ENCODE measurements at regions not wholly inside any gene's neighbourhood (a gene's known extent, or its start where the extent isn't known, plus 50 kb on each side); places are given as distances from the start of the nearest gene placed in this dataset.
A peak's percentile ranks its signal among the peaks of the same experiment; 100 is the strongest.

DNA sequence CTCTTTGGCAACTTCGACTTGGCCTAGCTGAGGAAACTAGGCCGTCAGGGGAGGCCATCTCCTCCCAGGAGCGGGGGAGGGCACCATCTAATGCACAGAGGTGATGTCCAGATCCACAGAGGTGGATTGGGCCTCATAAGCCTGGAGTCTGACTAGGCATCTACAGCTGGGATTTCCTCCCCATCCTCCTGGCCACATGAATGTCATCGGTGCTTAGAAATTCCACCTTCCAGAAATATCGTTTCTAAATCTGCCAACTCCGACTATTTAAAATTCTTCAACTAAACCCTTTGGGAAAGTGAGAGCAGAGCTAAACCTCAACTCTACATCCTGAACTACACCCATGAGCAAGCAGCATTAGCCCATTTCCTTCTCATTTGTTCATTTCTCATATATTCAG, 118.7 kb downstream of the WNT5A start:
- H3K9ac ChIP-seq (ENCODE audit: low read length), result no peak overlapping the region
- H4K20me1 ChIP-seq (ENCODE audit: low read length), result no peaks in the 10 kb centered on the region
- no peaks in the 10 kb centered on the region for H3K79me2 ChIP-seq (ENCODE audit: low read length)
- no peaks in the 10 kb centered on the region for H3K4me1 ChIP-seq (ENCODE audit: insufficient read depth, low read length)
- no peaks in the 10 kb centered on the region for H3K9me3 ChIP-seq (ENCODE audit: low read length)
- H3K9me2 ChIP-seq (replicated peaks; ENCODE audit: low read length), result no peaks in the 10 kb centered on the region
- ATAC-seq (no peak), DNase-seq (no peak)
- intact Hi-C loops (cut with micrococcal nuclease), result no loop called here
- no peak overlapping the region for H3K27ac ChIP-seq (ENCODE audit: low read length)
- H3K4me3 ChIP-seq (ENCODE audit: low read length), result no peak overlapping the region
- ChIA-PET CTCF (no interaction called here), POLR2A (ENCODE audit: unreplicated experiment) (no interaction called here)
- BruUV-seq (replicated peaks), result no TSS peak
- H3F3A ChIP-seq (ENCODE audit: low read length, unreplicated experiment), result no peaks in the 10 kb centered on the region
- no peaks in the 10 kb centered on the region for H3K36me3 ChIP-seq (ENCODE audit: low read depth, low read length)
- H2AFZ ChIP-seq (ENCODE audit: low read length), result no peak overlapping the region
- H3K27me3 ChIP-seq (ENCODE audit: low read length), result no peaks in the 10 kb centered on the region
- no peak overlapping the region for H3K4me2 ChIP-seq (ENCODE audit: low read length)
- no peak for TF ChIP-seq CTCF (conservative IDR thresholded peaks at IDR 0.05; ENCODE audit: low read depth, low read length)
- TF ChIP-seq EZH2phosphoT487 (IDR thresholded peaks at IDR 0.05; ENCODE audit: borderline replicate concordance, low read length), result no peak
- TF ChIP-seq EZH2 (IDR thresholded peaks at IDR 0.05; ENCODE audit: low read length, unreplicated experiment), result no peak

DNA sequence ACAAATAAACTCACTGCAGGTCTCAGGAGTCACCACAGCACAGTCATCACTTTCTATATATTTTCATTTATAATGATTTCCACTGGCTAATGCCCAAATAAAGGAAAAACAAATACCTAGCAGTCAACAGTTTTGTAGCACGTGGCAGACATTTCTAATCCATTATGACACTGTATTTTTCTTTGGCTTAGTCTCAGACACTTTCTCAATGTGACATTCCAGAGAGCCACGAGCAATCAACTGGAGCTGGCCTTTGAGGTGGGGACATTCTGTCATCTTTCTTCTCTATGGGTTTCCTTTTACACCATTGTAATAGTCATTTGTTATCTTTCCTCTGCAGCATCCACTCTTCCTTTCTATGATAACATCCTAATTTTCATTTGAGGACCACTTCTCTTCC, 119.7 kb downstream of the WNT5A start:
- no peak for DNase-seq
- no peak overlapping the region for H2AFZ ChIP-seq (ENCODE audit: low read length)
- H3K27ac ChIP-seq (ENCODE audit: low read length), result no peak overlapping the region
- CTCF ChIA-PET, result no interaction called here
- no peak overlapping the region for H3K4me3 ChIP-seq (ENCODE audit: low read length)
- intact Hi-C loops (cut with micrococcal nuclease), result no loop called here
- no peak for TF ChIP-seq CTCF (conservative IDR thresholded peaks at IDR 0.05; ENCODE audit: low read depth, low read length)
- no peak for TF ChIP-seq EZH2 (IDR thresholded peaks at IDR 0.05; ENCODE audit: low read length, unreplicated experiment)
- TF ChIP-seq EZH2phosphoT487 (IDR thresholded peaks at IDR 0.05; ENCODE audit: borderline replicate concordance, low read length), result no peak
- H3K4me1 ChIP-seq (ENCODE audit: insufficient read depth, low read length), result peaks cover 6% of the 10 kb centered on the region
- no peaks in the 10 kb centered on the region for H3K79me2 ChIP-seq (ENCODE audit: low read length)
- ATAC-seq, result no peak
- H3K9me2 ChIP-seq (replicated peaks; ENCODE audit: low read length), result no peaks in the 10 kb centered on the region
- no peaks in the 10 kb centered on the region for H3K9me3 ChIP-seq (ENCODE audit: low read length)
- no peaks in the 10 kb centered on the region for H4K20me1 ChIP-seq (ENCODE audit: low read length)
- POLR2A ChIA-PET (ENCODE audit: unreplicated experiment), result no interaction called here
- H3K4me2 ChIP-seq (ENCODE audit: low read length), result no peak overlapping the region
- H3K27me3 ChIP-seq (ENCODE audit: low read length), result no peaks in the 10 kb centered on the region
- H3K9ac ChIP-seq (ENCODE audit: low read length), result no peak overlapping the region
- H3F3A ChIP-seq (ENCODE audit: low read length, unreplicated experiment), result no peaks in the 10 kb centered on the region
- no TSS peak for BruUV-seq (replicated peaks)
- no peaks in the 10 kb centered on the region for H3K36me3 ChIP-seq (ENCODE audit: low read depth, low read length)

GRCh38 chr3:55364421-55364820, 122.7 kb downstream of the WNT5A start:
- Histone ChIP-seq H3K36me3 (ENCODE audit: low read depth, low read length) (no peaks in the 10 kb centered on the region), H3K79me2 (ENCODE audit: low read length) (no peaks in the 10 kb centered on the region), H3K9me2 (replicated peaks; ENCODE audit: low read length) (no peaks in the 10 kb centered on the region), H3K4me1 (ENCODE audit: insufficient read depth, low read length) (peaks cover 15% of the 10 kb centered on the region), H4K20me1 (ENCODE audit: low read length) (no peaks in the 10 kb centered on the region), H3K27ac (ENCODE audit: low read length) (no peak overlapping the region), H3F3A (ENCODE audit: low read length, unreplicated experiment) (no peaks in the 10 kb centered on the region), H3K4me2 (ENCODE audit: low read length) (no peak overlapping the region), H3K27me3 (ENCODE audit: low read length) (no peaks in the 10 kb centered on the region), H3K9me3 (ENCODE audit: low read length) (no peaks in the 10 kb centered on the region), H3K9ac (ENCODE audit: low read length) (no peak overlapping the region), H2AFZ (ENCODE audit: low read length) (no peak overlapping the region), H3K4me3 (ENCODE audit: low read length) (no peak overlapping the region)
- no TSS peak for BruUV-seq (replicated peaks)
- ChIA-PET POLR2A (ENCODE audit: unreplicated experiment) (no interaction called here), CTCF (no interaction called here)
- TF ChIP-seq CTCF (conservative IDR thresholded peaks at IDR 0.05; ENCODE audit: low read depth, low read length) (no peak), EZH2phosphoT487 (IDR thresholded peaks at IDR 0.05; ENCODE audit: borderline replicate concordance, low read length) (no peak), EZH2 (IDR thresholded peaks at IDR 0.05; ENCODE audit: low read length, unreplicated experiment) (no peak)
- intact Hi-C loops (cut with micrococcal nuclease), result no loop called here
- no peak for ATAC-seq
- peak; percentile 10 for DNase-seq

Data from PC-3 (cell line).